Fibroblast of skin of back (primary cell): ENCODE measurements at regions not wholly inside any gene's neighbourhood (a gene's known extent, or its start where the extent isn't known, plus 50 kb on each side); places are given as distances from the start of the nearest gene placed in this dataset.

Experiments
- DNase-seq: peaks from one replicate; pipeline ENCODE4 v3.0.0-alpha.2; 2013

DNA sequence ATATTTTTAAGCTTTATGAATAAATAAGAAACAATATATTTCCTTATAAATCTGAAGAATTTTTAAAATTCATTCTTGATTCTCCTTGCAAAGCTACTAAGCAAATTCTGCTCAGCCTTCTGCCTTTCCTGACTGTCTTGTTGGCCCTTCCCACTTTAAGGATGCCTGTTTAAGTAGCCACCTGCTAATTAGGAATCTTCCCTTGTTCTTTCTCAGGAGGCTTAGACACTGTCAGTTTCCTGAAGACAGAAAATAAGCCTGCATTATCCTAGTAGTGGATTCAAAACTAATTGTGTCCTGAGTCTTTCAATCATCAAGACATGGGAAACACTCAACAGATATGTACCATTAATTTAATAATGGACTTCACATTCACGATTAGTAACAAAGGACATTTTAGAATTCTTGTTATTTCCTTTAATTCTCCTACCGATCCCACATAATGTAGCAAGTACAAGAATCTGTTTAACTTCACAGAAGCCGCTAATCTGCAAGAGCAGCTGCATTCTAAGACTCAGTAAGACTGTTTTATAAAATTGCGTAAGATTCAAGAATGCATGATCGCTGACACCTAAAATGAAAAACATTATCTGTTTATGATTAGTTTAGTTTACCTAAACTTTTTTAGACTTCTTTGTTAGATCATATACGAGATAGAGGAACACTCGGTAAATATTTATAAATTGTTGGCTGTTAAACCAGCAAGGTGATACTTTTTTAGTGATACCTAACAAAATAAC is 445.4 kb upstream of the DSEL start:
- DNase-seq, result no peak

DNA sequence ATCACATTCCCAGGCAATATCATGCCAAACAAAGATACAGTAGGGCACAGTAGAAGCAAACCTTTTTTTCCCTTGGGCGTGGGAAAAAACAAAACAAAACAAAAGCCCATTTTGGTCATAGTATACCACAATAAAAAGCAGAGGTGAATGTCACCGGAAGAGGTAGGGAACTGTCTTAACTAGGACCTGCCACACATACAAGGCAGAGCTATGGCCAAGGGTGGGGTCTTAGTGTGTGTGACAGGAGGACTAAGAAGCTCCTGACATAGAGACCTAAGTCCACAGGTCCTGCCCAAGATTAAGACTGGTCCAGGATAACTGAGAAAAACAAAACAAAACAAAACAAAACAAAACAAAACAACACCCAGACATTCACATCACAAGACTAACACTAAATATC is 441.2 kb upstream of the DSEL start:
- no peak for DNase-seq

- no peak for DNase-seq
These were observed 438.1 kb upstream of the DSEL start for GRCh38 chr18:67954594-67954993.

GRCh38 chr18:67951137-67951536 is 434.6 kb upstream of the DSEL start:
- no peak for DNase-seq

DNA sequence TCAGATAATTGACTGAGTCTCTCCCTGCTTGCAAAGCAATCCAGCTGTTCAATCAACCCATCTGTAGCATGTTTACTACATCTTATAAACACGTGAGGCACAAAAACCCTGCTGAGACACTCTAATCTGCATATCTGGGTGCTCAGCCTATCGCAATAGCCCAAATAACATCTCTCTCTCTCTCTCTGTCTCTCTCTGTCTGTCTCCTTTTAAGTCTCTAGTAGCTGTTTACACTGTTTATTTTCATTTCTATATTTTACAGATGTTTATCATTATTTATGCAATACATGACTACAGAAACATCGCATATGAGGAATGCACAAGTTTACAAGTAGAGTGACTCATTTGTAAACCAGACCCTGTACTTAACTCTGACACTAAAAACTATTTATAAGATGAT is 422.1 kb upstream of the DSEL start:
- no peak for DNase-seq

- DNase-seq, result no peak
These were observed 419.1 kb upstream of the DSEL start for GRCh38 chr18:67935638-67936037.

DNA sequence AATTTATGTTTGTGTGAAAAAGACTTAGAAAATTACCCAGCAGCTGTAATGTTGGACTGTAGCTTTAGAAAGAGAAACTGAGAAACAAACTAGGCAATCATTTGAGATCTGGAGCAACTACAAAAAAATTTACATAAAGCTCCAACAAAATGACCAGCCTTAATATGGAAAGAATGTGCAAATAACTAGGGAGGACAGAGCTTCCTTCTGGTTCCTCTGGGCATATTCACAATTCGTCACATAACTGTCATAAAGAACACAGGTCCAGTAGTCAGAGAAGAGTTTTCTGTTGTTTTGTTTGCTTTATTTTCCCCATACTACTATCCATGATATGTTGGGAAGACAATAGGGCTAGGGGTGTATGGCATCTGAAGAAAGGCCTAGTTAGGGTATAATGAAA is 416.8 kb upstream of the DSEL start:
- DNase-seq, result no peak

GRCh38 chr18:67932271-67932670 is 415.8 kb upstream of the DSEL start:
- DNase-seq, result no peak

- peak; percentile 38 for DNase-seq
These were observed 410.7 kb upstream of the DSEL start for GRCh38 chr18:67926929-67927864.

DNA sequence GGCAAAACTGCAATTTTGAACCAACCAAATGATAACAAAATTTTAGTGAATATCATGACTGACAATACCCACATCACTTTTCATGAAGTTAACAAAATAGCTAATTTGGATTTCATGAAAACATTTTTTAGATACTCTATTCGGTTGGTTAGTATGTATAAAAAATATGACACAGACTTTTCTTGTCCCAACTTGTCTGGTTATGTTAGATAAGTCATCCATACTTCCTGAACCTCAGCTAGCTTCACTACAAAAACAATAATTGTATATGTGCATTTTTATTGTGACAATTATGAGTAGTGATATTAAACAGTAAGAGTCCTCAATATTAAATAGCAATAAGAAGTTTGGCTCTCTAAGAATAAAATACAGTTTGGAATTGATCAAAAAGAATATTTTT is 408.1 kb upstream of the DSEL start:
- no peak for DNase-seq

DNA sequence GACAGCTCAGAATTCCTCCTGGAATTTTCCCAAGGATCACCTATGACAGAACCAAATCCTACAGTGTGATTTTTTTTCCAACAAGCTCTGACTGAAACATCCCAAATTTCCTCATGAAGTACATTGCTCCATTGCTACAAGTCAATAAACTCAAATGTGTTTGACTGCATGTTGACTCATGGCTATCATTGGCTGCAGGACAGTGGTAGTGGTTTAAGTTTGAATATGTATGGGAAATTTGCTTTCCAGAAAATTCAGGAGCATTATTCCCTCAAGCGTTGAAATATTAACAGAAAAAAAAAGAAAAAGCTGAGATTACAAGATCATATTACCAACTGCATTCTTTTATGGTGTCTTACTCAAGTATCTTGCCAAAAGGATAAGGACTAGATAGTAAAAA is 402.8 kb upstream of the DSEL start:
- no peak for DNase-seq

GRCh38 chr18:67916097-67916496 is 399.6 kb upstream of the DSEL start:
- DNase-seq, result no peak

DNA sequence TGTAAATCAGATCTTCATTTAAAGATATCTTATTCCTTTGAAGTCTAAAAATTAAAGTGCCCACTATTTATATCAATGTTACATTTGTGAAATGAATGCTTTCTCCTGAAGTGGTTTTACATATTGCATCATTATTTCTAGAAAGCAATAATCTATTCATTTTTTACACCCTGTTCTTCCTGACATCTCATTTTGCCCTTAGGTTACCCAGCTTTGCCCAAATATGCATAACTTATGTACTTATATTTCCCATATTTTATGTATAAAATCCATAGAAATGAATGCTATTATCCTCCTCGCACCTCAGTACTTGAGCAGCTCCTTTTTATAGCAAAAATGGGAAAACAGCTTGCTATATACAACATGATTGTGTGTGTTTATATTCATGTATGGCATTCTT is 396.5 kb upstream of the DSEL start:
- DNase-seq, result no peak

- no peak for DNase-seq
These were observed 385.1 kb upstream of the DSEL start for GRCh38 chr18:67901573-67901972.

DNA sequence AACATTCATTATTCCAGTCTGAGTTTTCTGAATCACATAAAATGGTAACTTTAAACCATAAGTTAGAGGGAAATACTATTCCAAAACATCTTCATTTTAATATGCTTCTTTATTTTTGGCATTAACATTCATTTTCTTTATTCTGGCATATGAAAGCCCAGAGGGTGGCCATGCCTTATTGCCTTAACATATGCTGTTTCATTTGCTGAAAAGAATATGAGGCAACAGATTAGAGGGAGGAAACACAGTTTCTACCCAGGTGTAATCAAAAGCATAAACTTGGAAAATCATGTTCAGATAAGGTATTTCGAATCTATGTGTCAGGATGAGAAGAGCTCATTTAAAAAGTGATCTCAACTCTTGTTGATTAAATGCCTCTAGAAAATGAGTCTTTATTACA is 379.9 kb upstream of the DSEL start:
- DNase-seq, result no peak

- DNase-seq, result no peak
These were observed 377.4 kb upstream of the DSEL start for GRCh38 chr18:67893916-67894315.

DNA sequence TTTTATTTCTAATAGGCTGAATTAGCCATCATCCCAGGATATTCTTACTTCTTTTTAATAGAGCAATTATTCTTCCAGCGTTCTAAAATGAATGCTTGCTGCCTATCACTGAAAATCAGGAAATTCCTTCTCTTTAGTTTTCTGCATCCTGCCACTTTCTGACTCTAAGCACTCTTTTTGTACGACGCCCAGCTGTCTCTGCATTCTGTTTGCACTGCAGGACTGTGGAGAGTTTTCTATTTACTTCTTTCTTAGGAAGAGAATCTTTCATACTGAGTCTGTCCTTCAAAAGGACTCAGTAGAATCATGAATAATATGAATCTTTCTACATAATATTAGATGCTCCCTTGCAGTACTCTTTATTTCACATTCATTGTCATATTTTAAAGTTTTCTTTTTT is 360.4 kb upstream of the DSEL start:
- no peak for DNase-seq

DNA sequence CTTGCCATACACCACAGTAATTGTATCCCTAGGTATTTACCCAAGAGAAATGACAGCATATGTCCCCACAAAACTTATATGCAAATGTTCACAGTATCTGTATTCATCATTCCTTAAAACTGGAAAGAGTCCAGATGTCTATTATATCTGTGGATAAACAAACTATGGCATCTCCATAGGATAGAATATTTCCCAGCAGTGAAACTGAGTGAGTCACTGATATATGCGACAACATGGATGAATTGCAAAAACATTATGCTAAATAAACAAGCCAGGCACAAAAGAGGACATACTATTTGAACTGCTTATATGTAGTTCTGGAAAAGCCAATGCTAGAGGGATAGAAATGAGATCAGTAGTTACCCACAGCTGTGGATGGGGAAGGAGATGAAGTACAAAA is 359.4 kb upstream of the DSEL start:
- peak; percentile 77 for DNase-seq

GRCh38 chr18:67875060-67875459 is 358.5 kb upstream of the DSEL start:
- DNase-seq, result no peak

GRCh38 chr18:67865400-67865799 is 348.9 kb upstream of the DSEL start:
- DNase-seq, result no peak

- DNase-seq, result peak; percentile 96
These were observed 348.3 kb upstream of the DSEL start for GRCh38 chr18:67864677-67865340.

DNA sequence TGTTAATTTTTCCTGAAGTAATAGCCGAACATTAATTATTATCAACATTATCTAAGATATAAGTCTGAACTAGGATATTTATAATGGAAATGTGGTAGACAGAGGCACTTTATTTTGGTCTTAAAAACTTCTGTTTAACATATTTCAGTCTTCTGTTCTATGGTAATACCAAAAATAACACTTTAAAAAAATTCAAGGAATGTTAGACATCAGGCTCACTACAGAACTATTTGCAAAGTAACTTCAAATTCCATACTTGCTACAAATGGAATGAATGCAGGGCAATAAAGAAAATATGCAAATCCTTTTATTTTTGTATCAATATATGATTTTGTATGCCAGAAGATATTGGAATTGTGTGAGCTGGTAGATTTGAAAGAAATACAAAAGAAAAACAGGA is 345.5 kb upstream of the DSEL start:
- DNase-seq, result peak; percentile 72

- no peak for DNase-seq
These were observed 337.8 kb upstream of the DSEL start for GRCh38 chr18:67854340-67854739.
